K562 (cell line): ENCODE measurements at regions not wholly inside any gene's neighbourhood (a gene's known extent, or its start where the extent isn't known, plus 50 kb on each side); places are given as distances from the start of the nearest gene placed in this dataset.

Experiments used
- ATAC-seq: fragments of 200-7000 bp; cut with Tn5 transposase; 3 replicates; pipeline ENCODE4 v1.9.1; 2020; ENCODE audit warnings: moderate library complexity
- BruUV-seq: library from RNA; stranded (reverse); fragments of 400-500 nt; replicated peaks from 2 replicates; lab custom pipeline; 2021; lab: Mats Ljungman, UMichigan
- CTCF ChIA-PET: fragments of 300-600 bp; formaldehyde crosslinking; extraction: SDS; loops from one replicate; lab custom pipeline; 2021; ENCODE audit warnings: low intra/inter-chr PET ratio; lab: Yijun Ruan, JAX
- POLR2A ChIA-PET: fragments of 300-600, 350-650 bp; sonication (Branson Sonifier 250); formaldehyde crosslinking; extraction: SDS; loops from one replicate; lab custom pipeline; 2021; ENCODE audit warnings: antibody characterized with exemption, inconsistent platforms; lab: Yijun Ruan, JAX
- DNase-seq, 4 experiments: peaks; one replicate each; pipeline versions ENCODE4 v3.0.0 to v3.0.0-alpha.2; 2011 to 2018; ENCODE audit warnings: low spot score in 3 of 4, mixed read lengths in 3 of 4; ENCODE audit errors: extremely low read depth in 1 of 4
- FAIRE-seq: peaks from 2 replicates; lab custom pipeline; 2011; peaks lifted over from hg19 to GRCh38; lab: Jason Lieb, UNC
- H2AFZ ChIP-seq: 2 replicates; pipeline ENCODE4 v1.6.0; 2011; ENCODE audit warnings: low read depth, low read length, control low read depth, inconsistent platforms
- H3K27ac ChIP-seq: fragments of 200-600 bp; 3 replicates; pipeline ENCODE4 v1.8.0; 2011; ENCODE audit warnings: low read depth, mild to moderate bottlenecking, control low read depth, inconsistent platforms, low read length, moderate library complexity, mixed read lengths; ENCODE audit errors: extremely low read depth
- H3K27me3 ChIP-seq, 2 experiments: fragments of 300-600 bp in 1 of 2; 2 replicates in 1 of 2; 3 replicates in 1 of 2; pipeline versions ENCODE4 v1.6.0 to v1.8.0; 2011; ENCODE audit warnings: inconsistent platforms in 2 of 2, low read length in 2 of 2, mild to moderate bottlenecking in 1 of 2, mixed read lengths in 1 of 2, moderate library complexity in 1 of 2; ENCODE audit not compliant: control insufficient read depth in 2 of 2, insufficient read depth in 2 of 2
- H3K36me3 ChIP-seq: fragments of 300-600 bp; 3 replicates; pipeline ENCODE4 v1.8.0; 2011; ENCODE audit warnings: mild to moderate bottlenecking, low read length, inconsistent platforms; ENCODE audit not compliant: control insufficient read depth, insufficient read depth
- H3K4me1 ChIP-seq, 2 experiments: fragments of 200-600 bp in 1 of 2; replicated peaks in 1 of 2; 2 replicates in 1 of 2; 3 replicates in 1 of 2; pipeline versions ENCODE4 v1.5.1 to v1.8.0; 2011; ENCODE audit warnings: inconsistent platforms in 2 of 2, low read length in 2 of 2, mild to moderate bottlenecking in 1 of 2, mixed read lengths in 1 of 2, moderate library complexity in 1 of 2; ENCODE audit not compliant: control insufficient read depth in 2 of 2, insufficient read depth in 2 of 2
- H3K4me2 ChIP-seq: 2 replicates; pipeline ENCODE4 v1.6.1; 2011; ENCODE audit warnings: low read length, control low read depth, inconsistent platforms, mixed read lengths; ENCODE audit not compliant: insufficient read depth
- H3K4me3 ChIP-seq: fragments of 200-600 bp; sonication (generic), shearing (Covaris generic); 2 replicates; pipeline ENCODE4 v1.5.1; 2016; ENCODE audit warnings: control low read depth, inconsistent platforms
- H3K79me2 ChIP-seq: fragments of 200-600 bp; 3 replicates; pipeline ENCODE4 v1.8.0; 2011; ENCODE audit warnings: low read length, inconsistent platforms; ENCODE audit not compliant: control insufficient read depth, insufficient read depth
- H3K9ac ChIP-seq, 2 experiments: 2 replicates each; pipeline versions ENCODE4 v1.6.0 to v1.6.1; 2011; ENCODE audit warnings: low read depth in 2 of 2, low read length in 2 of 2, control low read depth in 1 of 2, inconsistent platforms in 1 of 2, mild to moderate bottlenecking in 1 of 2, mixed read lengths in 1 of 2; ENCODE audit not compliant: insufficient read depth in 1 of 2
- H3K9me1 ChIP-seq: one replicate; pipeline ENCODE4 v1.6.0; 2011; ENCODE audit warnings: inconsistent platforms, mild to moderate bottlenecking, low read length, moderate library complexity; ENCODE audit not compliant: control insufficient read depth, insufficient read depth
- H3K9me3 ChIP-seq: replicated peaks from 2 replicates; pipeline ENCODE4 v1.5.1; 2011; ENCODE audit warnings: low read depth, low read length, inconsistent platforms; ENCODE audit not compliant: control insufficient read depth, insufficient read depth
- H4K20me1 ChIP-seq: replicated peaks from 2 replicates; pipeline ENCODE4 v1.6.1; 2011; ENCODE audit warnings: low read length, inconsistent platforms, mixed read lengths; ENCODE audit not compliant: control insufficient read depth, insufficient read depth
- BMI1 ChIP-seq: fragments of 150-350 bp; IDR thresholded peaks from 2 replicates; pipeline ENCODE4 v1.6.1; 2014; ENCODE audit warnings: low read length
- HNRNPK ChIP-seq: fragments of 200-400 bp; formaldehyde crosslinking; IDR thresholded peaks from one replicate; pipeline ENCODE4 v1.6.1; 2018; ENCODE audit warnings: mild to moderate bottlenecking, low read depth, low read length; ENCODE audit not compliant: poor library complexity, severe bottlenecking
- OTX1 ChIP-seq: fragments of 450-650 bp; formaldehyde crosslinking; IDR thresholded peaks from 2 replicates; pipeline ENCODE4 v1.4.0; 2022; ENCODE audit warnings: mild to moderate bottlenecking
- YY1 ChIP-seq, 3 experiments: IDR thresholded peaks; 2 replicates each; pipeline ENCODE4 v1.6.1; 2011; ENCODE audit warnings: low read length in 2 of 3, mild to moderate bottlenecking in 2 of 3, moderate library complexity in 2 of 3, borderline replicate concordance in 1 of 3, control low read depth in 1 of 3, low read depth in 1 of 3; ENCODE audit not compliant: insufficient read depth in 3 of 3, insufficient replicate concordance in 2 of 3, control insufficient read depth in 1 of 3, insufficient read length in 1 of 3; ENCODE audit errors: extremely low read depth in 1 of 3
- ZKSCAN3 ChIP-seq: fragments of 250-450 bp; sonication (Bioruptor Pico); IDR thresholded peaks from 2 replicates; pipeline ENCODE4 v1.4.0; 2020
- ZNF445 ChIP-seq: fragments of 250-450 bp; sonication (Bioruptor Pico); IDR thresholded peaks from 2 replicates; pipeline ENCODE4 v1.4.0; 2020; ENCODE audit warnings: low read depth, mild to moderate bottlenecking, moderate library complexity
- ZNF695 ChIP-seq: fragments of 450-650 bp; formaldehyde crosslinking; IDR thresholded peaks from 2 replicates; pipeline ENCODE4 v1.4.0; 2020; ENCODE audit warnings: mild to moderate bottlenecking, moderate library complexity
- WGBS: fragments of 100-300 bp; shearing (Covaris generic); methylation state at CpG from one replicate; pipeline ENCODE4 v1.1.6; 2016; ENCODE audit warnings: low coverage, mixed read lengths; ENCODE audit not compliant: insufficient coverage; ENCODE audit errors: missing lambda C conversion rate; 5-methylcytosine and 5-hydroxymethylcytosine counted together
- in situ Hi-C: fragments of 300-500 bp; cut with MboI; formaldehyde crosslinking; loops from 4 replicates; pipeline ENCODE4 v1.15.0; 2018; ENCODE audit warnings: inconsistent platforms, mixed read lengths
- intact Hi-C: fragments of 100-400 bp; cut with micrococcal nuclease; formaldehyde crosslinking; loops from 2 replicates; pipeline ENCODE4 v1.14.2; 2022

GRCh38 chr12:127272864-127273263 lies 994.1 kb upstream of the TMEM132C start:
- no peak overlapping the region for H3K9ac ChIP-seq
- intact Hi-C loops (no loop called here), in situ Hi-C loops (no loop called here)
- 0% methylated on average over 2 of the region's 2 CpGs for WGBS
- POLR2A ChIA-PET: no interaction called here
- DNase-seq (no peak), FAIRE-seq (no peak), ATAC-seq (no peak)
- no peaks in the 10 kb centered on the region; a peak in 1 of 5 replicates for H3K4me1 ChIP-seq
- no peaks in the 10 kb centered on the region for H3K36me3 ChIP-seq
- H2AFZ ChIP-seq: no peak overlapping the region
- CTCF ChIA-PET: no interaction called here
- no peak overlapping the region for H3K4me3 ChIP-seq
- no peak overlapping the region for H3K27ac ChIP-seq
- no peaks in the 10 kb centered on the region for H4K20me1 ChIP-seq
- no peak for TF ChIP-seq BMI1
- TF ChIP-seq YY1 (IDR thresholded peaks at IDR 0.05; ENCODE audit: borderline replicate concordance in 1 of 3, control insufficient read depth in 1 of 3, extremely low read depth in 1 of 3, insufficient read depth in 3 of 3, insufficient read length in 1 of 3, insufficient replicate concordance in 2 of 3, low read depth in 1 of 3, low read length in 2 of 3): no peak
- TF ChIP-seq ZKSCAN3 (CRISPR knock-in tag): no peak
- no peak for TF ChIP-seq HNRNPK
- TF ChIP-seq OTX1 (CRISPR knock-in tag): no peak
- TF ChIP-seq ZNF695: no peak
- no peak for TF ChIP-seq ZNF445 (CRISPR knock-in tag)
- no peaks in the 10 kb centered on the region for H3K9me1 ChIP-seq
- no peaks in the 10 kb centered on the region for H3K9me3 ChIP-seq
- H3K4me2 ChIP-seq: no peak overlapping the region
- BruUV-seq: no TSS peak
- no peaks in the 10 kb centered on the region for H3K79me2 ChIP-seq
- H3K27me3 ChIP-seq: peaks cover 13 to 28% of the 10 kb centered on the region in 2 experiments; a peak in 3 of 5 replicates
